Hippocampal formation (tissue), 2 donors: ENCODE measurements at regions not wholly inside any gene's neighbourhood (a gene's known extent, or its start where the extent isn't known, plus 50 kb on each side); places are given as distances from the start of the nearest gene placed in this dataset.

Source experiments
- DNase-seq, 2 donors: peaks; one replicate each; lab custom pipeline; 2025; lab: John Stamatoyannopoulos, UW

- peak in 1 of 2 donors; percentile 24 for DNase-seq
Observed at GRCh38 chr9:131809941-131810344, 70.1 kb upstream of the RAPGEF1 start.

GRCh38 chr9:131808291-131808690 is 68.4 kb upstream of the RAPGEF1 start:
- DNase-seq = no peak

- no peak for DNase-seq
Observed at GRCh38 chr9:131807144-131807983, 67.5 kb upstream of the RAPGEF1 start.

- no peak for DNase-seq
Observed at GRCh38 chr9:131805803-131806202, 65.9 kb upstream of the RAPGEF1 start.

- DNase-seq = no peak
Observed at GRCh38 chr9:131804826-131805225, 65.0 kb upstream of the RAPGEF1 start.

- DNase-seq = no peak
Observed at GRCh38 chr9:131803758-131804411, 64.0 kb upstream of the RAPGEF1 start.

- DNase-seq = no peak
Observed at GRCh38 chr9:131801810-131802209, 61.9 kb upstream of the RAPGEF1 start.

- peak in 1 of 2 donors; percentile 19 for DNase-seq
Observed at GRCh38 chr9:131800843-131801242, 61.0 kb upstream of the RAPGEF1 start.

GRCh38 chr9:131800366-131800765 is 60.5 kb upstream of the RAPGEF1 start:
- DNase-seq = no peak

GRCh38 chr9:131799177-131799823 is 59.4 kb upstream of the RAPGEF1 start:
- DNase-seq = peak; percentile 11 to 36

- no peak for DNase-seq
Observed at GRCh38 chr9:131798246-131798645, 58.4 kb upstream of the RAPGEF1 start.

- DNase-seq = no peak
Observed at GRCh38 chr9:131794393-131794792, 54.5 kb upstream of the RAPGEF1 start.

GRCh38 chr9:131791542-131792254 is 51.8 kb upstream of the RAPGEF1 start:
- no peak for DNase-seq
